ENCODE measurements at regions not wholly inside any gene's neighbourhood (a gene's known extent, or its start where the extent isn't known, plus 50 kb on each side); places are given as distances from the start of the nearest gene placed in this dataset.

DNA sequence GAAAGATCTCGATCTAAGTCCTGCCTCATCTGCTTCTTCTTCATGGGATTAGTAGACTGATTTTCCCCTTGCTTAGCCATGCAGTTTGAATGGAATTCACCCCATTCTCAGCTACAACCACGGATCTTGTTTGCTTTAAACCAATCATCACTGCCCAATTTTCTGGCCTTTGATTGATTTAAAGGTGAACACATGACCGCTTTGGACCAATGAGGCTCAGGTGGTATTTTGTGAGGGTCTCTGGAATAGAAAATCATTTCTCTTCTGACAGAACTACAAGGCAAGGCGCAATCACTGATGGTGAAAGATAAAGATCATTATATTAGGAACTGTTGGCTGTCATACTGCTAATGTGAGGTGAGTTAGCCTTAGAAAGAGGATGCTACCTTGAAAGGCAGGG is 213.0 kb upstream of the PLEKHG7 start:
- TF ChIP-seq, protein P1, sequence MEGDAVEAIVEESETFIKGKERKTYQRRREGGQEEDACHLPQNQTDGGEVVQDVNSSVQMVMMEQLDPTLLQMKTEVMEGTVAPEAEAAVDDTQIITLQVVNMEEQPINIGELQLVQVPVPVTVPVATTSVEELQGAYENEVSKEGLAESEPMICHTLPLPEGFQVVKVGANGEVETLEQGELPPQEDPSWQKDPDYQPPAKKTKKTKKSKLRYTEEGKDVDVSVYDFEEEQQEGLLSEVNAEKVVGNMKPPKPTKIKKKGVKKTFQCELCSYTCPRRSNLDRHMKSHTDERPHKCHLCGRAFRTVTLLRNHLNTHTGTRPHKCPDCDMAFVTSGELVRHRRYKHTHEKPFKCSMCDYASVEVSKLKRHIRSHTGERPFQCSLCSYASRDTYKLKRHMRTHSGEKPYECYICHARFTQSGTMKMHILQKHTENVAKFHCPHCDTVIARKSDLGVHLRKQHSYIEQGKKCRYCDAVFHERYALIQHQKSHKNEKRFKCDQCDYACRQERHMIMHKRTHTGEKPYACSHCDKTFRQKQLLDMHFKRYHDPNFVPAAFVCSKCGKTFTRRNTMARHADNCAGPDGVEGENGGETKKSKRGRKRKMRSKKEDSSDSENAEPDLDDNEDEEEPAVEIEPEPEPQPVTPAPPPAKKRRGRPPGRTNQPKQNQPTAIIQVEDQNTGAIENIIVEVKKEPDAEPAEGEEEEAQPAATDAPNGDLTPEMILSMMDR (IDR thresholded peaks at IDR 0.05; ENCODE audit: partially characterized antibody, unreplicated experiment), result no peak
- Mint-ChIP-seq H3K9me3 (ENCODE audit: unreplicated experiment) (no peaks in the 10 kb centered on the region), H3K36me3 (ENCODE audit: unreplicated experiment) (peaks cover 6% of the 10 kb centered on the region), H3K4me3 (ENCODE audit: unreplicated experiment) (no peak overlapping the region), H3K27ac (ENCODE audit: unreplicated experiment) (no peak overlapping the region), H3K27me3 (ENCODE audit: unreplicated experiment) (peaks cover 2% of the 10 kb centered on the region), H3K4me1 (ENCODE audit: low read depth, unreplicated experiment) (peaks cover 4% of the 10 kb centered on the region)
- no peak for DNase-seq

DNA sequence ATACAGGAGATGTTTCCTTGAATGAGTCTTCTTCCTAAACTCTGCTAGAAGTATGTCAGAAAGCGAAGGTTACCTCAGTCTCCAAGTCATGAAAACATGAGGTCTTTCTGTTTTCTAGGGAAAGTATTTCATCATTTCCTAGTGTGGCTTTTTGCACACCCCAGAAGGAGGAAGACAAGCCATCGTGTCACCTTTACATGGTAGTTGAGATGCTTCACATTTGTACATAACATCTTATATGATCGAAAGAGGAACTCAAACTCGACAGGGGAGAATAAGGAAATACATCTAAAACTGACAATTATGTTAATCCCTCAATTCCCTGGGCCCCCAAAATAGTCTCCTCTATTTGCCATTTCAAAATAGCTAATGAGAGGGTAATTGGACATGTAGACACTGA is 214.1 kb upstream of the PLEKHG7 start:
- no peak overlapping the region for H3K27ac Mint-ChIP-seq (ENCODE audit: unreplicated experiment)
- H3K36me3 Mint-ChIP-seq (ENCODE audit: unreplicated experiment), result peaks cover 6% of the 10 kb centered on the region
- no peak for DNase-seq
- peaks cover 4% of the 10 kb centered on the region for H3K4me1 Mint-ChIP-seq (ENCODE audit: low read depth, unreplicated experiment)
- no peak overlapping the region for H3K4me3 Mint-ChIP-seq (ENCODE audit: unreplicated experiment)
- TF ChIP-seq, protein P1 (IDR thresholded peaks at IDR 0.05; ENCODE audit: partially characterized antibody, unreplicated experiment), result no peak
- H3K9me3 Mint-ChIP-seq (ENCODE audit: unreplicated experiment), result no peaks in the 10 kb centered on the region
- H3K27me3 Mint-ChIP-seq (ENCODE audit: unreplicated experiment), result peaks cover 2% of the 10 kb centered on the region

DNA sequence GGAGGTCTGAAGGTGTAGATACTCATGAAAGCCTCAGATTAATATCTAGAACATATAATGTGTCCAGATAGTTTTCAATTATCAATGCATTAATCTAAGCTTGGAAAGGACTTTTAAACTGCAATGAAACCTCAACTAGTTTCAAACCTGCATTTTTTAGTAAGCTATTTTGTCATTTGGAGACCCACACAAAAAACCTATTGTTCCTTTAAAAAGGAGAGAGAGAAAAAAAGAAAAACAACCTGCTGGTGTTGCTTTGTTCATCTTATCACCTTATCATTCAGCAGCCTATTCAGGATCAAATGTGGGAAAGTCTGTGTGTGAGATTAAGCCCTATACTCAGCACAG is 215.7 kb upstream of the PLEKHG7 start:
- Mint-ChIP-seq H3K27ac (ENCODE audit: unreplicated experiment) (no peak overlapping the region), H3K36me3 (ENCODE audit: unreplicated experiment) (peaks cover 6% of the 10 kb centered on the region), H3K4me3 (ENCODE audit: unreplicated experiment) (no peak overlapping the region), H3K27me3 (ENCODE audit: unreplicated experiment) (no peaks in the 10 kb centered on the region), H3K9me3 (ENCODE audit: unreplicated experiment) (no peaks in the 10 kb centered on the region), H3K4me1 (ENCODE audit: low read depth, unreplicated experiment) (peaks cover 4% of the 10 kb centered on the region)
- TF ChIP-seq, protein P1 (IDR thresholded peaks at IDR 0.05; ENCODE audit: partially characterized antibody, unreplicated experiment), result no peak
- no peak for DNase-seq

DNA sequence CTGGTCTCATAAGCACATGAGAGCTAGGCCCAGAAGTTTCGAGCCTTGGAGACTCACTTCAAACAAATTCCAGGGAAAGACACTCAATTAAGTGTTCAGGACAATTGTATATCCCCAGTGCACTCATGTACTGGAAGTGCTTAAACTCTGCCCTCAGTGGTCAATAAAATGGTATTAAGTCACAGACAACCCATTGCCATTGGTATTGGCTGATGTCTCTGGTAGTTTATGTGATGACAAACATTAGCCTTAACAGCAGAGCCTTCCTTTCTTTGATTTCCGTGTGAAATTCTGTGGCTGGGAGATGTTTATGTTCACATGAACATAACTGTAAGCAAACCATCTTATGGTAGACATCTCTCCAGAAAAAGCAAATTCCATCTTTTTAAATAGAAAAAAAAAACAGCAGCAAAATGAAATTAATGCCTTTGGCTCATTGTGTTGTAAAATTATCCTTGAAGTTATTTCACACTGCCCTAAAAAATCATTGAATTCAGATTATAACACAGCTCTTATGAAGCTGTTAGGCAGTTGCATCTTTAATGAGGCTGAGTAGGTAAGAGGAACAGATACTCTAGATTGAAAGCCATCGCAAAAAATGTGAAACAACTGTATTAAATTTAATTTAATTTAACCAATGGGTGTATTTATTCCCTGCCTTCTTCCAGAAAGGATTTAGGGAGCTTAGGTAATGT is 216.2 kb upstream of the PLEKHG7 start:
- Mint-ChIP-seq H3K27ac (ENCODE audit: unreplicated experiment) (no peak overlapping the region), H3K27me3 (ENCODE audit: unreplicated experiment) (no peaks in the 10 kb centered on the region), H3K4me1 (ENCODE audit: low read depth, unreplicated experiment) (peaks cover 4% of the 10 kb centered on the region), H3K9me3 (ENCODE audit: unreplicated experiment) (no peaks in the 10 kb centered on the region), H3K4me3 (ENCODE audit: unreplicated experiment) (no peak overlapping the region), H3K36me3 (ENCODE audit: unreplicated experiment) (peaks cover 2% of the 10 kb centered on the region)
- TF ChIP-seq, protein P1 (IDR thresholded peaks at IDR 0.05; ENCODE audit: partially characterized antibody, unreplicated experiment), result no peak
- no peak for DNase-seq

DNA sequence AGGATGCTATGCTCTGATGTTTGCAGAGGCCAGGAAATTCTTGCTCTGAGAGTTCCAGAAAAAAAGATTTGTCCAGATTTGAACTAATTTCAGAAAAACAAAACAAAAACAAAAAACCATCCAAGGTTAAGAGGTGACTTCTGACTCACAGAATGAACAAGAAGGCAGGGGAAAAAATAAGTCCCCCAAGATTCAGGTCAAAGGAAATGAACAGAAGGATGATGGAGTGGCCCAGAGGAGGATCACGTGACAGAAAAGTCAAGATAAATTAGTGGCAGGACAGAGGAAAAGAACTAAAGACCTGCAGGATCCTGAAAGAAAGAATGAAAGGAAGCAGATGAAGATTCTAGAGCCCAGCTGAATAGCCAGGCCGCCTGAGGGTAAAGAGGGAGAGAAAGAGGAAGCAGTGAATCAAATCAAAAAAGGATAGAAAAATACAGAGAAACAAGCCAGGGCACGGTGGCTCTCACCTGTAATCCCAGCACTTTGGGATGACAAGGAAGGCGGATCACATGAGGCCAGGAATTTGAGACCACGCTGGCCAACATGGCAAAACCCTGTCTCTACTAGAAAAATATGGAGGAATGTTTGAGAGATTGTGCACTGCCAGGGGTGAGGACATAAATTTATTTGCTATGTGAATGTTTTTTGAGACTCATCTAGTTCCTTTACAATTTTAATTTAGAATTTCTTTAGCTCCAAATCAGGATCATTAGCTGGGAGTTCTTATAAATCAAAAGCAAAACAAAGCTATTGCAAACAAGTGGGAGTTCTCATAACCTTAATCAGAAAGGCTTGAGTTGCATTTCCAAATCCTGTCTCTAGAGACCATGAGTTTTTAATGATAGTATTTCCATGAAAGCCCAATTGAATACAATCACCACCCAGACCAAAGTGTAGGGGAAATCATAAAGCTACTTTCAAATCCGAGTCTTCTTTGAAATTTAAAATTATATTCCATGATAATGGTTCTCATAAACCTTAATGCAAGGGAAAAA is 217.1 kb upstream of the PLEKHG7 start:
- H3K4me1 Mint-ChIP-seq (ENCODE audit: low read depth, unreplicated experiment), result peaks cover 4% of the 10 kb centered on the region
- H3K27me3 Mint-ChIP-seq (ENCODE audit: unreplicated experiment), result no peaks in the 10 kb centered on the region
- H3K36me3 Mint-ChIP-seq (ENCODE audit: unreplicated experiment), result no peaks in the 10 kb centered on the region
- no peak overlapping the region for H3K27ac Mint-ChIP-seq (ENCODE audit: unreplicated experiment)
- H3K4me3 Mint-ChIP-seq (ENCODE audit: unreplicated experiment), result no peak overlapping the region
- no peaks in the 10 kb centered on the region for H3K9me3 Mint-ChIP-seq (ENCODE audit: unreplicated experiment)
- TF ChIP-seq, protein P1 (IDR thresholded peaks at IDR 0.05; ENCODE audit: partially characterized antibody, unreplicated experiment), result no peak
- DNase-seq, result no peak
